ENCODE measurements at regions not wholly inside any gene's neighbourhood (a gene's known extent, or its start where the extent isn't known, plus 50 kb on each side); places are given as distances from the start of the nearest gene placed in this dataset.
A peak's percentile ranks its signal among the peaks of the same experiment; 100 is the strongest.

- Histone ChIP-seq H3K4me1 (ENCODE audit: control insufficient read depth in 5 of 5, insufficient read depth in 5 of 5, low read length in 5 of 5) (peaks cover 0 to 6% (median 0%) of the 10 kb centered on the region in 5 donors), H3K27ac (ENCODE audit: low read depth in 1 of 2, low read length in 1 of 2) (no peak overlapping the region), H3K27me3 (ENCODE audit: control insufficient read depth in 3 of 3, insufficient read depth in 3 of 3, low read length in 2 of 3) (no peaks in the 10 kb centered on the region), H3K4me3 (no peak overlapping the region), H3K9me3 (ENCODE audit: control insufficient read depth in 4 of 4, insufficient read depth in 3 of 4, low read length in 3 of 4) (no peaks in the 10 kb centered on the region), H3K36me3 (ENCODE audit: control insufficient read depth in 4 of 4, insufficient read depth in 4 of 4, low read length in 4 of 4) (no peaks in the 10 kb centered on the region), H3K9ac (ENCODE audit: insufficient read depth in 1 of 2, low read length in 2 of 2) (no peak overlapping the region)
- WGBS, 2 donors: 91 to 95% methylated on average over 3 of the region's 3 CpGs
- DNase-seq: no peak
- TF ChIP-seq CTCF (IDR thresholded peaks at IDR 0.05; ENCODE audit: control extremely low read depth, extremely low read depth): no peak
- ATAC-seq (ENCODE audit: insufficient read depth, low FRiP score): no peak
These were observed 264.7 kb upstream of the STARD13 start for GRCh38 chr13:33550276-33550675.

- no peak for ATAC-seq (ENCODE audit: insufficient read depth, low FRiP score)
- no peak overlapping the region for H3K27ac ChIP-seq (ENCODE audit: low read depth in 1 of 2, low read length in 1 of 2)
- DNase-seq: no peak
- no peak overlapping the region for H3K4me3 ChIP-seq
- WGBS, 2 donors: 93% methylated on average over 2 of the region's 2 CpGs
- no peaks in the 10 kb centered on the region for H3K9me3 ChIP-seq (ENCODE audit: control insufficient read depth in 4 of 4, insufficient read depth in 3 of 4, low read length in 3 of 4)
- H3K27me3 ChIP-seq (ENCODE audit: control insufficient read depth in 3 of 3, insufficient read depth in 3 of 3, low read length in 2 of 3): no peaks in the 10 kb centered on the region
- no peak overlapping the region for H3K9ac ChIP-seq (ENCODE audit: insufficient read depth in 1 of 2, low read length in 2 of 2)
- peaks cover 0 to 7% (median 0%) of the 10 kb centered on the region in 5 donors for H3K4me1 ChIP-seq (ENCODE audit: control insufficient read depth in 5 of 5, insufficient read depth in 5 of 5, low read length in 5 of 5)
- TF ChIP-seq CTCF (IDR thresholded peaks at IDR 0.05; ENCODE audit: control extremely low read depth, extremely low read depth): no peak
- no peaks in the 10 kb centered on the region for H3K36me3 ChIP-seq (ENCODE audit: control insufficient read depth in 4 of 4, insufficient read depth in 4 of 4, low read length in 4 of 4)
These were observed 265.3 kb upstream of the STARD13 start for GRCh38 chr13:33550885-33551284.

GRCh38 chr13:33554919-33555791 lies 262.8 kb upstream of the RFC3 start:
- H3K27ac ChIP-seq (ENCODE audit: low read depth in 1 of 2, low read length in 1 of 2): peak overlapping the region in 1 of 2 donors; percentile 34
- no peaks in the 10 kb centered on the region for H3K27me3 ChIP-seq (ENCODE audit: control insufficient read depth in 3 of 3, insufficient read depth in 3 of 3, low read length in 2 of 3)
- no peaks in the 10 kb centered on the region for H3K36me3 ChIP-seq (ENCODE audit: control insufficient read depth in 4 of 4, insufficient read depth in 4 of 4, low read length in 4 of 4)
- H3K9me3 ChIP-seq (ENCODE audit: control insufficient read depth in 4 of 4, insufficient read depth in 3 of 4, low read length in 3 of 4): no peaks in the 10 kb centered on the region
- H3K4me1 ChIP-seq (ENCODE audit: control insufficient read depth in 5 of 5, insufficient read depth in 5 of 5, low read length in 5 of 5): peaks cover 0 to 9% (median 0%) of the 10 kb centered on the region in 5 donors
- 76% methylated on average over 3 of the region's 3 CpGs for WGBS, 2 donors
- DNase-seq (peak; percentile 12 to 46 (median 29)), ATAC-seq (ENCODE audit: insufficient read depth, low FRiP score) (no peak)
- no peak overlapping the region for H3K9ac ChIP-seq (ENCODE audit: insufficient read depth in 1 of 2, low read length in 2 of 2)
- H3K4me3 ChIP-seq: no peak overlapping the region
- no peak for TF ChIP-seq CTCF (IDR thresholded peaks at IDR 0.05; ENCODE audit: control extremely low read depth, extremely low read depth)

All from lung (tissue), 11 donors.